SK-N-SH treated with all-trans-retinoic acid at 6 μM for 48 hours (cell line): ENCODE measurements at regions not wholly inside any gene's neighbourhood (a gene's known extent, or its start where the extent isn't known, plus 50 kb on each side); places are given as distances from the start of the nearest gene placed in this dataset.

ENCODE experiments used
- ATAC-seq: fragments of 200-7000 bp; cut with Tn5 transposase; 3 replicates; pipeline ENCODE4 v1.9.1; 2020; ENCODE audit warnings: mild to moderate bottlenecking, moderate library complexity
- ARNTL ChIP-seq: fragments of 450-650 bp; formaldehyde crosslinking; IDR thresholded peaks from 2 replicates; pipeline ENCODE4 v1.5.0; 2020; ENCODE audit warnings: low read depth, mild to moderate bottlenecking, moderate library complexity, borderline replicate concordance
- BACH2 ChIP-seq: fragments of 250-450 bp; sonication (Bioruptor Pico); IDR thresholded peaks from 2 replicates; pipeline ENCODE4 v1.9.0; 2021; ENCODE audit warnings: mild to moderate bottlenecking, borderline replicate concordance
- CREB5 ChIP-seq: fragments of 250-450 bp; sonication (Bioruptor Pico); IDR thresholded peaks from 2 replicates; pipeline ENCODE4 v1.5.1; 2020; ENCODE audit warnings: low read depth, mild to moderate bottlenecking, moderate library complexity
- CSDC2 ChIP-seq: fragments of 250-450 bp; sonication (Bioruptor Pico); IDR thresholded peaks from 2 replicates; pipeline ENCODE4 v1.5.0; 2020; ENCODE audit warnings: mild to moderate bottlenecking, moderate library complexity
- CSRNP3 ChIP-seq: fragments of 250-450 bp; sonication (Bioruptor Pico); IDR thresholded peaks from 2 replicates; pipeline ENCODE4 v1.5.1; 2021; ENCODE audit warnings: mild to moderate bottlenecking, moderate library complexity
- ESRRG ChIP-seq: fragments of 250-450 bp; sonication (Bioruptor Pico); IDR thresholded peaks from 2 replicates; pipeline ENCODE4 v1.6.1; 2021; ENCODE audit warnings: mild to moderate bottlenecking
- GLIS3 ChIP-seq: fragments of 250-450 bp; sonication (Bioruptor Pico); IDR thresholded peaks from 2 replicates; pipeline ENCODE4 v1.5.0; 2020; ENCODE audit warnings: mild to moderate bottlenecking, moderate library complexity
- ISL1 ChIP-seq: fragments of 250-450 bp; sonication (Bioruptor Pico); IDR thresholded peaks from 2 replicates; pipeline ENCODE4 v2.1.2; 2022; ENCODE audit warnings: mild to moderate bottlenecking, moderate library complexity
- OSR1 ChIP-seq: fragments of 250-450 bp; sonication (Bioruptor Pico); IDR thresholded peaks from 2 replicates; pipeline ENCODE4 v1.8.0; 2022; ENCODE audit warnings: moderate library complexity, mild to moderate bottlenecking, inconsistent platforms
- PATZ1 ChIP-seq: fragments of 250-450 bp; sonication (Bioruptor Pico); IDR thresholded peaks from 2 replicates; pipeline ENCODE4 v1.8.0; 2020; ENCODE audit warnings: mild to moderate bottlenecking, moderate library complexity, borderline replicate concordance
- POU6F1 ChIP-seq: fragments of 250-450 bp; sonication (Bioruptor Pico); IDR thresholded peaks from 2 replicates; pipeline ENCODE4 v1.8.0; 2021; ENCODE audit warnings: low read depth, mild to moderate bottlenecking, moderate library complexity, borderline replicate concordance
- PPARA ChIP-seq: fragments of 250-450 bp; sonication (Bioruptor Pico); IDR thresholded peaks from 2 replicates; pipeline ENCODE4 v1.5.0; 2020; ENCODE audit warnings: mild to moderate bottlenecking, borderline replicate concordance
- RARB ChIP-seq: fragments of 250-450 bp; sonication (Bioruptor Pico); IDR thresholded peaks from 2 replicates; pipeline ENCODE4 v1.8.0; 2021; ENCODE audit warnings: mild to moderate bottlenecking, moderate library complexity
- SNAI2 ChIP-seq: fragments of 250-450 bp; sonication (Bioruptor Pico); IDR thresholded peaks from 2 replicates; pipeline ENCODE4 v1.5.0; 2020; ENCODE audit warnings: mild to moderate bottlenecking, moderate library complexity
- TCF4 ChIP-seq: fragments of 250-450 bp; sonication (Bioruptor Pico); IDR thresholded peaks from 2 replicates; pipeline ENCODE4 v1.8.0; 2021; ENCODE audit warnings: mild to moderate bottlenecking, moderate library complexity, borderline replicate concordance
- TOX ChIP-seq: fragments of 250-450 bp; sonication (Bioruptor Pico); IDR thresholded peaks from 2 replicates; pipeline ENCODE4 v1.8.0; 2021; ENCODE audit warnings: mild to moderate bottlenecking, moderate library complexity, borderline replicate concordance
- TSHZ2 ChIP-seq: fragments of 250-450 bp; sonication (Bioruptor Pico); IDR thresholded peaks from 2 replicates; pipeline ENCODE4 v1.5.0; 2020; ENCODE audit warnings: mild to moderate bottlenecking, moderate library complexity
- ZC3H10 ChIP-seq: fragments of 250-450 bp; sonication (Bioruptor Pico); IDR thresholded peaks from 2 replicates; pipeline ENCODE4 v1.5.1; 2021; ENCODE audit warnings: mild to moderate bottlenecking, moderate library complexity
- ZFP3 ChIP-seq: fragments of 250-450 bp; sonication (Bioruptor Pico); IDR thresholded peaks from 2 replicates; pipeline ENCODE4 v1.5.0; 2020; ENCODE audit warnings: mild to moderate bottlenecking, moderate library complexity
- ZFP30 ChIP-seq: fragments of 450-650 bp; formaldehyde crosslinking; IDR thresholded peaks from 2 replicates; pipeline ENCODE4 v1.5.0; 2022; ENCODE audit warnings: mild to moderate bottlenecking, moderate library complexity
- ZNF565 ChIP-seq: fragments of 450-650 bp; formaldehyde crosslinking; conservative IDR thresholded peaks from 2 replicates; pipeline ENCODE4 v1.5.0; 2020; ENCODE audit warnings: low read depth, mild to moderate bottlenecking, moderate library complexity
- ZNF70 ChIP-seq: fragments of 450-650 bp; formaldehyde crosslinking; IDR thresholded peaks from 2 replicates; pipeline ENCODE4 v1.5.0; 2020; ENCODE audit warnings: mild to moderate bottlenecking, moderate library complexity
- ZNF8 ChIP-seq: fragments of 450-650 bp; formaldehyde crosslinking; IDR thresholded peaks from 2 replicates; pipeline ENCODE4 v1.5.0; 2020; ENCODE audit warnings: mild to moderate bottlenecking, moderate library complexity

- no peak for TF ChIP-seq CREB5
- no peak for TF ChIP-seq CSDC2 (CRISPR knock-in tag)
- TF ChIP-seq PPARA = no peak
- TF ChIP-seq, all 23 proteins: peak for 0
Measured at GRCh38 chr10:36393801-36394200, 731.6 kb upstream of the ANKRD30A start (continued).

- TF ChIP-seq CSDC2 (CRISPR knock-in tag) (no peak), CREB5 (no peak), BACH2 (CRISPR knock-in tag) (no peak), ZC3H10 (CRISPR knock-in tag) (no peak), ZNF565 (CRISPR knock-in tag) (no peak), CSRNP3 (no peak), GLIS3 (CRISPR knock-in tag) (no peak), PPARA (no peak), SNAI2 (CRISPR knock-in tag) (no peak), ZNF8 (CRISPR knock-in tag) (no peak), TCF4 (no peak), ARNTL (no peak), ZNF70 (CRISPR knock-in tag) (no peak), RARB (CRISPR knock-in tag) (no peak), ESRRG (CRISPR knock-in tag) (no peak), OSR1 (CRISPR knock-in tag) (no peak), ZFP30 (CRISPR knock-in tag) (no peak)
- ATAC-seq = no peak
Measured at GRCh38 chr10:36391405-36391804, 734.0 kb upstream of the ANKRD30A start.

- ATAC-seq = no peak
- no peak for TF ChIP-seq CSDC2 (CRISPR knock-in tag)
- TF ChIP-seq CREB5 = no peak
- TF ChIP-seq SNAI2 (CRISPR knock-in tag) = no peak
- no peak for TF ChIP-seq TSHZ2 (CRISPR knock-in tag)
- TF ChIP-seq BACH2 (CRISPR knock-in tag) = no peak
- TF ChIP-seq PPARA = no peak
- no peak for TF ChIP-seq ESRRG (CRISPR knock-in tag)
- no peak for TF ChIP-seq OSR1 (CRISPR knock-in tag)
- no peak for TF ChIP-seq ZNF8 (CRISPR knock-in tag)
- no peak for TF ChIP-seq ZC3H10 (CRISPR knock-in tag)
- TF ChIP-seq PATZ1 (CRISPR knock-in tag) = no peak
- TF ChIP-seq ISL1 = no peak
- TF ChIP-seq TCF4 = no peak
- TF ChIP-seq ZFP3 (CRISPR knock-in tag) = no peak
- TF ChIP-seq ZFP30 (CRISPR knock-in tag) = no peak
- no peak for TF ChIP-seq POU6F1 (CRISPR knock-in tag)
- no peak for TF ChIP-seq TOX
- TF ChIP-seq GLIS3 (CRISPR knock-in tag) = no peak
Measured at GRCh38 chr10:36390221-36390620, 735.2 kb upstream of the ANKRD30A start.
